ENCODE measurements at regions not wholly inside any gene's neighbourhood (a gene's known extent, or its start where the extent isn't known, plus 50 kb on each side); places are given as distances from the start of the nearest gene placed in this dataset.

DNA sequence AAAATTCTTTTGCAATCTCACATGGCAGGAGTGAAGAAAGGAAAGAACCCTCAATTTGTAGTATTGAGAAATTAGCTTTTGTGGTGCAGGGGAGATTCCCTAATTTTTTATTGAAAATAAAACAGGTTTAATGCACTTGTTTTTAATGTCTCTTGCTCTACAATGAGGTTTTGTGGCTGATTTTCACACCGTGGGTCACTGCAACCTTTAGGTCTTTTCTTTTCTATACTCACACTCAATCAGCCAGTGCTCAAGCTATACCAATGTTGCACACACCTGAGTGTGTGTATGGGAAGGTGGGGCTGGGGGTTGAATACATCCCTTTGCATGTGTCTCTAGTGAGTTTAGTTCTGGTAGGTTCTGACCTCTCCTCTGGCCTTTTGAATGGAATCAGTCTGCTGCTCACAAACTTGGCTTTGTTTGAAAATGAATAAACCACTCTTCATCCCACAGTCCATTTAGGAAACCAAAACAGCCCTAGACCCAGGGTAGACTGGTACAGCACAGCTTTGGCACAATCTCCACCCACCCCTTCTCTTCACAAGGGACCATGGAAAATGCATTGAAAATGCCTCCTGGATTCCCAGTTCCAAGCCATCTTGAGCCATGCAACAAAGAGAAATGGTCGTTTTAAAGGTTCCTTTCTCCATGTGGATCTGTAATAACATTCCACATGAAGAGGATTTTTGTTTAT, 411.5 kb downstream of the SFMBT2 start:
- no peak overlapping the region for H3K4me2 ChIP-seq
- no peak overlapping the region for H3K4me3 ChIP-seq
- H3K79me2 ChIP-seq: no peaks in the 10 kb centered on the region
- no peak overlapping the region for H3K27ac ChIP-seq
- TF ChIP-seq EZH2 (IDR thresholded peaks at IDR 0.05; ENCODE audit: borderline replicate concordance) (no peak), EZH2phosphoT487 (IDR thresholded peaks at IDR 0.05; ENCODE audit: low read depth, severe bottlenecking, unreplicated experiment) (no peak)
- TF ChIP-seq, protein P1, sequence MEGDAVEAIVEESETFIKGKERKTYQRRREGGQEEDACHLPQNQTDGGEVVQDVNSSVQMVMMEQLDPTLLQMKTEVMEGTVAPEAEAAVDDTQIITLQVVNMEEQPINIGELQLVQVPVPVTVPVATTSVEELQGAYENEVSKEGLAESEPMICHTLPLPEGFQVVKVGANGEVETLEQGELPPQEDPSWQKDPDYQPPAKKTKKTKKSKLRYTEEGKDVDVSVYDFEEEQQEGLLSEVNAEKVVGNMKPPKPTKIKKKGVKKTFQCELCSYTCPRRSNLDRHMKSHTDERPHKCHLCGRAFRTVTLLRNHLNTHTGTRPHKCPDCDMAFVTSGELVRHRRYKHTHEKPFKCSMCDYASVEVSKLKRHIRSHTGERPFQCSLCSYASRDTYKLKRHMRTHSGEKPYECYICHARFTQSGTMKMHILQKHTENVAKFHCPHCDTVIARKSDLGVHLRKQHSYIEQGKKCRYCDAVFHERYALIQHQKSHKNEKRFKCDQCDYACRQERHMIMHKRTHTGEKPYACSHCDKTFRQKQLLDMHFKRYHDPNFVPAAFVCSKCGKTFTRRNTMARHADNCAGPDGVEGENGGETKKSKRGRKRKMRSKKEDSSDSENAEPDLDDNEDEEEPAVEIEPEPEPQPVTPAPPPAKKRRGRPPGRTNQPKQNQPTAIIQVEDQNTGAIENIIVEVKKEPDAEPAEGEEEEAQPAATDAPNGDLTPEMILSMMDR (IDR thresholded peaks at IDR 0.05; ENCODE audit: poor library complexity): no peak
- WGBS (ENCODE audit: low lambda C conversion rate, missing lambda C conversion rate): 82% methylated on average over 2 of the region's 2 CpGs
- H3K36me3 ChIP-seq (replicated peaks; ENCODE audit: insufficient read depth, low read depth): no peaks in the 10 kb centered on the region
- no peaks in the 10 kb centered on the region for H3K27me3 ChIP-seq
- H3K9me3 ChIP-seq (ENCODE audit: low read depth): no peaks in the 10 kb centered on the region
- no peaks in the 10 kb centered on the region for H3K9me2 ChIP-seq (replicated peaks; ENCODE audit: insufficient read depth)
- no peak overlapping the region for H2AFZ ChIP-seq
- H4K20me1 ChIP-seq (ENCODE audit: insufficient read depth, poor library complexity, severe bottlenecking): no peaks in the 10 kb centered on the region
- peaks cover 2% of the 10 kb centered on the region for H3K4me1 ChIP-seq (ENCODE audit: insufficient read depth)
- no peak for DNase-seq (ENCODE audit: low spot score)

DNA sequence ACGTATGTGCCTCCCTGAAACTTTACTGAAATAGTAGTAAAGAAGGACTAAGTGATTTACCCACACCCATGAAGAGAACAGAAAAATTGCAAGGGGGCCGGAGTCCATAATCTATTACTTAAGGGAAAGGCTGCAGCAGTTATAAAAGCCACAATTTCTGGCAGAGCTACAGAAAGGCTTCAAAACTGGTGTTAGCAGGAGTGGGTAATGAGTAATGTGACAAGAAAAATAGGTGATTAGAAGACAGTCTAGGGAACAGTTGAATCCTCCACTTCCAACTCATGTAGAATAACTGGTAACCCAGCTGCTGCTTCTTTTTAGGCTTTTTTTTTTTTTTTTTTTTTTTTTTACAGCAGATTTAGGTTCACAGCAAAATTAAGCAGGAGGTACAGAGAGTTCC, 413.3 kb downstream of the SFMBT2 start:
- Histone ChIP-seq H3K9me2 (replicated peaks; ENCODE audit: insufficient read depth) (no peaks in the 10 kb centered on the region), H3K4me3 (no peak overlapping the region), H3K4me2 (no peak overlapping the region), H3K79me2 (no peaks in the 10 kb centered on the region), H3K27me3 (no peaks in the 10 kb centered on the region), H3K36me3 (replicated peaks; ENCODE audit: insufficient read depth, low read depth) (no peaks in the 10 kb centered on the region), H3K27ac (no peak overlapping the region), H3K9me3 (ENCODE audit: low read depth) (no peaks in the 10 kb centered on the region), H4K20me1 (ENCODE audit: insufficient read depth, poor library complexity, severe bottlenecking) (no peaks in the 10 kb centered on the region), H2AFZ (no peak overlapping the region), H3K4me1 (ENCODE audit: insufficient read depth) (peaks cover 4% of the 10 kb centered on the region)
- TF ChIP-seq, protein P1 (IDR thresholded peaks at IDR 0.05; ENCODE audit: poor library complexity): no peak
- TF ChIP-seq EZH2phosphoT487 (IDR thresholded peaks at IDR 0.05; ENCODE audit: low read depth, severe bottlenecking, unreplicated experiment) (no peak), EZH2 (IDR thresholded peaks at IDR 0.05; ENCODE audit: borderline replicate concordance) (no peak)
- 100% methylated on average over 2 of the region's 2 CpGs for WGBS (ENCODE audit: low lambda C conversion rate, missing lambda C conversion rate)
- DNase-seq (ENCODE audit: low spot score): no peak

DNA sequence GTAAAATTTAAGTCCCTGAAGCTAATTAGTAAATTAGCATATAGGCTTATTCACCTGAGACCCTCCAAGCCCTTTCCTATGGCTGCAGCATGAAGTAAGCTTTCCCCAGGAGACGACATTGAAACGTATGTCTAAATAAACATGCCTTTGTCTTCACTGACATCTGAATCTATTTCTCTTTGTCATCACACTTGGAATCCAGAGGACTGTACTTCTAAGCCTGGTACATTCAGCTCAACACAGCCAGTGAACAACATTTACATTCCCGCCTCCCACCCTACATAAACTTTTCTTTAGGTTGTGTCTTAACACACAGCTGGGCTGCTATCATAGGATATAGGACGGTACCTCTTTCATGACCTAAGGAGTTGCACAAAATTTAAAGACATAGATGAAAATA, 414.4 kb downstream of the SFMBT2 start:
- Histone ChIP-seq H3K4me2 (no peak overlapping the region), H3K9me2 (replicated peaks; ENCODE audit: insufficient read depth) (no peaks in the 10 kb centered on the region), H3K36me3 (replicated peaks; ENCODE audit: insufficient read depth, low read depth) (no peaks in the 10 kb centered on the region), H3K27ac (no peak overlapping the region), H2AFZ (no peak overlapping the region), H3K4me1 (ENCODE audit: insufficient read depth) (peaks cover 4% of the 10 kb centered on the region), H3K79me2 (no peaks in the 10 kb centered on the region), H3K27me3 (no peaks in the 10 kb centered on the region), H4K20me1 (ENCODE audit: insufficient read depth, poor library complexity, severe bottlenecking) (no peaks in the 10 kb centered on the region), H3K9me3 (ENCODE audit: low read depth) (no peaks in the 10 kb centered on the region), H3K4me3 (no peak overlapping the region)
- no peak for DNase-seq (ENCODE audit: low spot score)
- TF ChIP-seq, protein P1 (IDR thresholded peaks at IDR 0.05; ENCODE audit: poor library complexity): no peak
- no peak for TF ChIP-seq EZH2phosphoT487 (IDR thresholded peaks at IDR 0.05; ENCODE audit: low read depth, severe bottlenecking, unreplicated experiment)
- no peak for TF ChIP-seq EZH2 (IDR thresholded peaks at IDR 0.05; ENCODE audit: borderline replicate concordance)
- 52% methylated on average over 4 of the region's 4 CpGs for WGBS (ENCODE audit: low lambda C conversion rate, missing lambda C conversion rate)
